GM19043 (cell line): ENCODE measurements at regions not wholly inside any gene's neighbourhood (a gene's known extent, or its start where the extent isn't known, plus 50 kb on each side); places are given as distances from the start of the nearest gene placed in this dataset.

Experiments
- ATAC-seq: cut with Tn5 transposase; IDR thresholded peaks from one replicate; pipeline ENCODE4 v1.9.1; 2021; ENCODE audit warnings: low read depth; ENCODE audit not compliant: unreplicated experiment

DNA sequence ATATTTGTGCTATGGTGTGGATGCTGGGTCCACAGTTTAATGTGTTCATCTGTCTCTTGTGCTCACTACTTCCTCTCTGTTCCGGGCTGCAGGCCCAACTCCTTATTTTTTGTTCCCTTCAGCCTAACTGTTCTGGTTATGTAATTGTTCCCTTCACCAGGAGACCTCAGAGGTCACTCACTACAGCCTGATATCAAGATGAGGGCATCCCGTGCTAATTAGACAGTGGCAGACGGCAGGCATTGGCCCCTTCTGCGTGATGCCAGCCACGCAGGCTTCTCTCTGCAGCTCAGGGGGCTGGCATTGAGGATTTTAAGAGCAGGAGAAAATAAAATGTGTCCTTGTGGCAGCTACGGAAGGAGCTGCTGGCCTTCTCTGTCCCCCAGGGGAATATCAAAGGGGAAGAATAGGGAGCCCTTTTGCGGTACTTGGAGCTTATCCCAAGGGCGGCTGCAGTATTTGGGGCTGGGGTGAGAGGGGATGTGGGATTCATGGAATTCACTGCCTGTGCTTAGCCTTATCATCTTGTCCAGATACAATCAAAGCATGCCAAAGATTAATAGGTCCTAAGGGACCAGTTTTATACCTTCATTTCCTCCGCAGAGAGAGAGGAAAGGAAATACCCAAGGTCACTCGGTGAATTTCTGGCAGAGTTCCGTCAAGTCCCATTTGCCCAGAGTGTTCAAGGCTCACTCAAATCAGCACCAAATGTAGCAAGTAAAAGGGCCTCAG is 53.3 kb upstream of the TRIB2 start:
- no peak for ATAC-seq

DNA sequence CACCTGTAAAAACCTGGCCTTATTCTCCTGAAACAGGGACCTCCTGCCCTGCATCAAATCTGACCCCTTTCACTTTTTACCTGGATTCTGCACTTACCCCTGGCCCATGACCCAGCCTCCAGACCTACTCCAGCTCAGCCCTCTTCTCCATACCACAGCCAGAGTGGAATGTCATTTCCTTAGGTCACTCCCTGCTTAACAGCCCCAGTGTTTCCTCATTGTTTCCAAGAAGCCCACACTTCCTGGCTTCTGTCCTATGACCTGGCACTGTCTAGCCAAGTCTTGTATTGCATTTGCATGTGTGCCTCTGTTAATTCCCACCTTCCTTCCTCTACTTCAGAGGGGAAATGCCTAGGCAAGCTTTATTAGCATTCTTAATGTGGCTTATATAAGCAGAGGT is 51.4 kb upstream of the TRIB2 start:
- ATAC-seq: no peak

DNA sequence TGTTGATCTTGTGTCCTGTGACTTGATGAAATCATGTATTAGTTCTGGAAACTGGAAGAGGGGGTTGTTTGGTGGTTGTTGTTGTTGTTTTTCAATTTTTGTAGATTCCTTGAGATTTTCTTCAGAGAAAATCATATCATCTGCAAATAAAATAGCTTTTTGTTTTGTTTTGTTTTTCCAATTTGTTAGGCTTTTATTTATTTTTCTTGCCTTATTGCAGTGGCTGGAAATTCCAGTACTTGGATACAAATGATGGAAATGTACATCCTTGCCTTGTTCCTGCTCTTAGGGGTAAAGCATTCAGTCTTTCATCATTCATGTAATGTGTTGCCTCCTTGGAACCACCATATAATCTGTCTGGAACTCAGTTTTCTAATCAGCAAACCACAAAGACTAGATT is 50.3 kb upstream of the TRIB2 start:
- ATAC-seq: no peak
